ENCODE measurements at regions not wholly inside any gene's neighbourhood (a gene's known extent, or its start where the extent isn't known, plus 50 kb on each side); places are given as distances from the start of the nearest gene placed in this dataset.

DNA sequence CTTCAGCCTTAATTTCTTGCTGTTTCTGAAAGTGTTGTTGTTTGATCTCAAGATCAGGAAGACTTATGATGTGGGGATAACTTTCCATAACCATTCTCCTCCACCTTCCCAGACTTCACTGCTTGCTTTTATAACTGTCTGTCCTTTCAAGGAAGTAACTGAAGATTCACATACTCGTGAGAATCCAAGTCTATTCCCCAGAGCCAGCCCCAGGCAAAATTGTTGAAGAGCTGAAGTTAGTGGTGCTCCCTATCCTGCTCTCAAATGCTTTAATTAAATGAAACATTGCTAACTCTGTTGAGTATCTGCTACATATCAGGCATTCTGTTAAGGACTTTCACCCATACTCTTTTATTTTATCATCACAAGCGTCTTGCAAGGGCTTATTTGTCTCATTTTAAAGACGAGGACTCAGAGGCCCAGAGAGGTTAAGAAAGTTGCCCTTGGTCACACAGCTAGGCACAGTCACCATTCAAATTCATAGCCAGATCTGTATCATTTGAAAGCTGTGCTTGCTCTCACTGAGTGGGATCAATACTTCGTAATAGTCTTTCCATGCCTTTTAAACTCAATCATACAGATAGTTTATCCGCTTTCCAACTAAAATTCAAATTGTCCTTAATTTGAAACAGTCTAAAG lies 189.8 kb upstream of the TCF4 start:
- TF ChIP-seq ZC3H10 (CRISPR knock-in tag; IDR thresholded peaks at IDR 0.05) = no peak
- TF ChIP-seq ZFP30 (CRISPR knock-in tag; IDR thresholded peaks at IDR 0.05) = no peak
- TF ChIP-seq PPARA (CRISPR knock-in tag; IDR thresholded peaks at IDR 0.05; ENCODE audit: borderline replicate concordance) = no peak
- TF ChIP-seq ESRRG (CRISPR knock-in tag; IDR thresholded peaks at IDR 0.05) = no peak
- no peak for TF ChIP-seq ZNF8 (CRISPR knock-in tag; IDR thresholded peaks at IDR 0.05)
- no peak for TF ChIP-seq CSDC2 (CRISPR knock-in tag; IDR thresholded peaks at IDR 0.05)
- TF ChIP-seq, protein P1, sequence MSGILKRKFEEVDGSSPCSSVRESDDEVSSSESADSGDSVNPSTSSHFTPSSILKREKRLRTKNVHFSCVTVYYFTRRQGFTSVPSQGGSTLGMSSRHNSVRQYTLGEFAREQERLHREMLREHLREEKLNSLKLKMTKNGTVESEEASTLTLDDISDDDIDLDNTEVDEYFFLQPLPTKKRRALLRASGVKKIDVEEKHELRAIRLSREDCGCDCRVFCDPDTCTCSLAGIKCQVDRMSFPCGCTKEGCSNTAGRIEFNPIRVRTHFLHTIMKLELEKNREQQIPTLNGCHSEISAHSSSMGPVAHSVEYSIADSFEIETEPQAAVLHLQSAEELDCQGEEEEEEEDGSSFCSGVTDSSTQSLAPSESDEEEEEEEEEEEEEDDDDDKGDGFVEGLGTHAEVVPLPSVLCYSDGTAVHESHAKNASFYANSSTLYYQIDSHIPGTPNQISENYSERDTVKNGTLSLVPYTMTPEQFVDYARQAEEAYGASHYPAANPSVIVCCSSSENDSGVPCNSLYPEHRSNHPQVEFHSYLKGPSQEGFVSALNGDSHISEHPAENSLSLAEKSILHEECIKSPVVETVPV (CRISPR knock-in tag; IDR thresholded peaks at IDR 0.05) = no peak
- no peak for ATAC-seq

DNA sequence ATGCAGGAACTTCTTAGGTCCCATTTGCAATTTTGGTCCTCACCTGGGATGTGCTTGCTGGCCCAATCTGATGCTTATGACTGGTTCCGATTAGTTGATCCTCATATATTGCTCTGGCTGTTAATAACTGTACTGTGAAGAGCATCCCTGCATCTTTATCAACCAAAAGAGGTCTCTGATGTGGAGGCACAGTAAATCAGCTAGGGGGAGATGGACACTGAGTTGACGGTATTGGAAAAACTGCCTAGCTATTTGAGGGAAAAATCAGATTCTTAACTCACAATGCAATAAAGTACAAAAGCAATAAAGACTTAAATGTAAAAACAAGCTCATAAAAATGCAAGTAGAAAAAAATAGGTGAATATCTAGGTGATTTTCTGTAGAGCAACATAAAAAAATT lies 188.0 kb upstream of the TCF4 start:
- TF ChIP-seq, protein P1 (CRISPR knock-in tag; IDR thresholded peaks at IDR 0.05) = no peak
- TF ChIP-seq BACH2 (CRISPR knock-in tag; IDR thresholded peaks at IDR 0.05; ENCODE audit: borderline replicate concordance) (no peak), OSR1 (CRISPR knock-in tag; IDR thresholded peaks at IDR 0.05) (no peak), ARNTL (CRISPR knock-in tag; IDR thresholded peaks at IDR 0.05; ENCODE audit: borderline replicate concordance, low read depth) (no peak), ISL1 (CRISPR knock-in tag; IDR thresholded peaks at IDR 0.05) (no peak), ZFP3 (CRISPR knock-in tag; IDR thresholded peaks at IDR 0.05) (no peak), SNAI2 (CRISPR knock-in tag; IDR thresholded peaks at IDR 0.05) (no peak), ESRRG (CRISPR knock-in tag; IDR thresholded peaks at IDR 0.05) (no peak), ZFP30 (CRISPR knock-in tag; IDR thresholded peaks at IDR 0.05) (no peak), PPARA (CRISPR knock-in tag; IDR thresholded peaks at IDR 0.05; ENCODE audit: borderline replicate concordance) (no peak), GLIS3 (CRISPR knock-in tag; IDR thresholded peaks at IDR 0.05) (no peak), ZNF8 (CRISPR knock-in tag; IDR thresholded peaks at IDR 0.05) (no peak), TCF4 (CRISPR knock-in tag; IDR thresholded peaks at IDR 0.05; ENCODE audit: borderline replicate concordance) (no peak), TOX (CRISPR knock-in tag; IDR thresholded peaks at IDR 0.05; ENCODE audit: borderline replicate concordance) (no peak), CSDC2 (CRISPR knock-in tag; IDR thresholded peaks at IDR 0.05) (no peak), ZNF70 (CRISPR knock-in tag; IDR thresholded peaks at IDR 0.05) (no peak)
- TF ChIP-seq, protein P2, sequence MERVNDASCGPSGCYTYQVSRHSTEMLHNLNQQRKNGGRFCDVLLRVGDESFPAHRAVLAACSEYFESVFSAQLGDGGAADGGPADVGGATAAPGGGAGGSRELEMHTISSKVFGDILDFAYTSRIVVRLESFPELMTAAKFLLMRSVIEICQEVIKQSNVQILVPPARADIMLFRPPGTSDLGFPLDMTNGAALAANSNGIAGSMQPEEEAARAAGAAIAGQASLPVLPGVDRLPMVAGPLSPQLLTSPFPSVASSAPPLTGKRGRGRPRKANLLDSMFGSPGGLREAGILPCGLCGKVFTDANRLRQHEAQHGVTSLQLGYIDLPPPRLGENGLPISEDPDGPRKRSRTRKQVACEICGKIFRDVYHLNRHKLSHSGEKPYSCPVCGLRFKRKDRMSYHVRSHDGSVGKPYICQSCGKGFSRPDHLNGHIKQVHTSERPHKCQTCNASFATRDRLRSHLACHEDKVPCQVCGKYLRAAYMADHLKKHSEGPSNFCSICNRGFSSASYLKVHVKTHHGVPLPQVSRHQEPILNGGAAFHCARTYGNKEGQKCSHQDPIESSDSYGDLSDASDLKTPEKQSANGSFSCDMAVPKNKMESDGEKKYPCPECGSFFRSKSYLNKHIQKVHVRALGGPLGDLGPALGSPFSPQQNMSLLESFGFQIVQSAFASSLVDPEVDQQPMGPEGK (CRISPR knock-in tag; IDR thresholded peaks at IDR 0.05; ENCODE audit: borderline replicate concordance) = no peak
- TF ChIP-seq, protein P3, sequence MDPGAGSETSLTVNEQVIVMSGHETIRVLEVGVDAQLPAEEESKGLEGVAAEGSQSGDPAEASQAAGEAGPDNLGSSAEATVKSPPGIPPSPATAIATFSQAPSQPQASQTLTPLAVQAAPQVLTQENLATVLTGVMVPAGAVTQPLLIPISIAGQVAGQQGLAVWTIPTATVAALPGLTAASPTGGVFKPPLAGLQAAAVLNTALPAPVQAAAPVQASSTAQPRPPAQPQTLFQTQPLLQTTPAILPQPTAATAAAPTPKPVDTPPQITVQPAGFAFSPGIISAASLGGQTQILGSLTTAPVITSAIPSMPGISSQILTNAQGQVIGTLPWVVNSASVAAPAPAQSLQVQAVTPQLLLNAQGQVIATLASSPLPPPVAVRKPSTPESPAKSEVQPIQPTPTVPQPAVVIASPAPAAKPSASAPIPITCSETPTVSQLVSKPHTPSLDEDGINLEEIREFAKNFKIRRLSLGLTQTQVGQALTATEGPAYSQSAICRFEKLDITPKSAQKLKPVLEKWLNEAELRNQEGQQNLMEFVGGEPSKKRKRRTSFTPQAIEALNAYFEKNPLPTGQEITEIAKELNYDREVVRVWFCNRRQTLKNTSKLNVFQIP (CRISPR knock-in tag; IDR thresholded peaks at IDR 0.05; ENCODE audit: borderline replicate concordance, low read depth) = no peak
- TF ChIP-seq, protein P4, sequence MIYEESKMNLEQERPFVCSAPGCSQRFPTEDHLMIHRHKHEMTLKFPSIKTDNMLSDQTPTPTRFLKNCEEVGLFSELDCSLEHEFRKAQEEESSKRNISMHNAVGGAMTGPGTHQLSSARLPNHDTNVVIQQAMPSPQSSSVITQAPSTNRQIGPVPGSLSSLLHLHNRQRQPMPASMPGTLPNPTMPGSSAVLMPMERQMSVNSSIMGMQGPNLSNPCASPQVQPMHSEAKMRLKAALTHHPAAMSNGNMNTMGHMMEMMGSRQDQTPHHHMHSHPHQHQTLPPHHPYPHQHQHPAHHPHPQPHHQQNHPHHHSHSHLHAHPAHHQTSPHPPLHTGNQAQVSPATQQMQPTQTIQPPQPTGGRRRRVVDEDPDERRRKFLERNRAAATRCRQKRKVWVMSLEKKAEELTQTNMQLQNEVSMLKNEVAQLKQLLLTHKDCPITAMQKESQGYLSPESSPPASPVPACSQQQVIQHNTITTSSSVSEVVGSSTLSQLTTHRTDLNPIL (CRISPR knock-in tag; IDR thresholded peaks at IDR 0.05; ENCODE audit: low read depth) = no peak
- TF ChIP-seq, protein P5, sequence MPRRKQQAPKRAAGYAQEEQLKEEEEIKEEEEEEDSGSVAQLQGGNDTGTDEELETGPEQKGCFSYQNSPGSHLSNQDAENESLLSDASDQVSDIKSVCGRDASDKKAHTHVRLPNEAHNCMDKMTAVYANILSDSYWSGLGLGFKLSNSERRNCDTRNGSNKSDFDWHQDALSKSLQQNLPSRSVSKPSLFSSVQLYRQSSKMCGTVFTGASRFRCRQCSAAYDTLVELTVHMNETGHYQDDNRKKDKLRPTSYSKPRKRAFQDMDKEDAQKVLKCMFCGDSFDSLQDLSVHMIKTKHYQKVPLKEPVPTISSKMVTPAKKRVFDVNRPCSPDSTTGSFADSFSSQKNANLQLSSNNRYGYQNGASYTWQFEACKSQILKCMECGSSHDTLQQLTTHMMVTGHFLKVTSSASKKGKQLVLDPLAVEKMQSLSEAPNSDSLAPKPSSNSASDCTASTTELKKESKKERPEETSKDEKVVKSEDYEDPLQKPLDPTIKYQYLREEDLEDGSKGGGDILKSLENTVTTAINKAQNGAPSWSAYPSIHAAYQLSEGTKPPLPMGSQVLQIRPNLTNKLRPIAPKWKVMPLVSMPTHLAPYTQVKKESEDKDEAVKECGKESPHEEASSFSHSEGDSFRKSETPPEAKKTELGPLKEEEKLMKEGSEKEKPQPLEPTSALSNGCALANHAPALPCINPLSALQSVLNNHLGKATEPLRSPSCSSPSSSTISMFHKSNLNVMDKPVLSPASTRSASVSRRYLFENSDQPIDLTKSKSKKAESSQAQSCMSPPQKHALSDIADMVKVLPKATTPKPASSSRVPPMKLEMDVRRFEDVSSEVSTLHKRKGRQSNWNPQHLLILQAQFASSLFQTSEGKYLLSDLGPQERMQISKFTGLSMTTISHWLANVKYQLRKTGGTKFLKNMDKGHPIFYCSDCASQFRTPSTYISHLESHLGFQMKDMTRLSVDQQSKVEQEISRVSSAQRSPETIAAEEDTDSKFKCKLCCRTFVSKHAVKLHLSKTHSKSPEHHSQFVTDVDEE (CRISPR knock-in tag; IDR thresholded peaks at IDR 0.05) = no peak
- no peak for ATAC-seq

Data from SK-N-SH treated with all-trans-retinoic acid at 6 μM for 48 hours (cell line).